Choroid plexus epithelial cell (primary cell): ENCODE measurements at regions not wholly inside any gene's neighbourhood (a gene's known extent, or its start where the extent isn't known, plus 50 kb on each side); places are given as distances from the start of the nearest gene placed in this dataset.

ENCODE experiments used
- DNase-seq: peaks from one replicate; pipeline ENCODE4 v3.0.0-alpha.2; 2010; ENCODE audit warnings: low read depth
- H3K4me3 ChIP-seq: 2 replicates; pipeline ENCODE4 v1.5.1; 2011; ENCODE audit warnings: low read depth, mild to moderate bottlenecking, control low read depth, low read length, moderate library complexity
- CTCF ChIP-seq: conservative IDR thresholded peaks from 2 replicates; pipeline ENCODE4 v1.5.1; 2011; ENCODE audit warnings: low read depth, mild to moderate bottlenecking, control low read depth, inconsistent platforms, low read length, moderate library complexity

- DNase-seq, result no peak
- no peak overlapping the region for H3K4me3 ChIP-seq
- TF ChIP-seq CTCF, result no peak
Observed at GRCh38 chr11:81634483-81634882, 1099.2 kb downstream of the FAM181B start.

DNA sequence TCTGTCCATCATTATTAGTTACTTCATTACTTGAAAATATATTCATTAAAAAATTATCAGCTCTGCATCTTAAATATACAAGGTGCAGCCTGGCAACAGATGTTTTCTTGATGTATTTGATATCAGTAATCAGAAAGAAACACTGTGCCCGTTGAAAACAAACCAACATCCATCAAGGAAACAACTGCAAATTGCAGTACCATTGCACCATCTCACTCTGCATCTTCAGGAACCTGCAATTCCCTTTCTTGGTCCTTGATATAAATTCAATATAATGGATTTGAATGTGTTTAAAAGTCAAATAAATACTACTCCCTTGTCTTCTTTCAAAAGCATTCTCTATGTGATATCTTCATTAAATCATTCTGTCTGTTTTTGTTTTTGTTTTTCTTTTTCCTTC, 1131.2 kb downstream of the FAM181B start:
- TF ChIP-seq CTCF, result no peak
- no peak overlapping the region for H3K4me3 ChIP-seq
- DNase-seq, result no peak

- TF ChIP-seq CTCF, result no peak
- DNase-seq, result peak; percentile 0
- H3K4me3 ChIP-seq, result no peak overlapping the region
Observed at GRCh38 chr11:81596704-81597103, 1137.0 kb downstream of the FAM181B start.

- H3K4me3 ChIP-seq, result no peak overlapping the region
- DNase-seq, result no peak
- TF ChIP-seq CTCF, result no peak
Observed at GRCh38 chr11:81585390-81585933, 1148.2 kb downstream of the FAM181B start.

DNA sequence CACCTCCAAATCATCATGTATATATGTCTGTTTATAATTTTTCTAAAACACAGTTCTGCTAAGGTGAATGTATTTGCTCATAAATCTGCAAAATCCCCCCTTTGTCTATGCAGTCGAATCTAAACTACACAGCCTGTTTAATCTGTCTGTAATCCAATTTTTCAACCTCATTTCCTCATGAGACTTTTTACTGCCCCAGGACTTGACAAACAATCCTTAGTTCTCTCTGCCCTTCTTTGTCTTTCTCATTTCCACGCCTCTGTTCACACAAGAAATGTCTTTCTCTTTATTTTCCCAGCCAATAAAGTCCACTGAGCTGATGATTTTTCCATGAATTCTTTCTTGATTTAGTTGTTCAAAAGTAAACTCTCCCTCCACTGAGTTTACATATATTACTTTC, 1154.3 kb downstream of the FAM181B start:
- no peak overlapping the region for H3K4me3 ChIP-seq
- TF ChIP-seq CTCF, result no peak
- DNase-seq, result no peak

GRCh38 chr11:81578571-81578970, 1155.1 kb downstream of the FAM181B start:
- H3K4me3 ChIP-seq, result no peak overlapping the region
- no peak for TF ChIP-seq CTCF
- DNase-seq, result no peak

DNA sequence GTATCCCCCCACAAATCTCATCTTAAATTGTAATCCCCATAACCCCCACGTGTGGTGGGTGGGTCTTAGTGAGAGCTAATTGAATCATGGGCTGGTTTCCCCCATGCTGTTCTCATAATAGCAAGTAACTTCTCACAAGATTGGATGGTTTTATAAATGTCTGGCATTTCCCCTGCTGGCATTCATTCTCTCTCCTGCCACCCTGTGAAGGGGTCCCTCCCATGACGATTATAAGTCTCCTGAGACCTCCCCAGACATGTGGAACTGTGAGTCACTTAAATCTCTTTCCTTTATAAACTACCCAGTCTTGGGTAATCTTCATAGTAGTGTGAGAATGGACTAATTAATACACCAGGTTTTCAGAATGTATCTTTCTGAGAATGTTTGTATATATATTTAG, 1159.4 kb downstream of the FAM181B start:
- TF ChIP-seq CTCF, result no peak
- no peak overlapping the region for H3K4me3 ChIP-seq
- DNase-seq, result no peak
